Anterior cingulate cortex (tissue), 58 donors: ENCODE measurements at regions not wholly inside any gene's neighbourhood (a gene's known extent, or its start where the extent isn't known, plus 50 kb on each side); places are given as distances from the start of the nearest gene placed in this dataset.

Experiments
- DNase-seq, 58 donors: peaks; one replicate each; lab custom pipeline; 2025; lab: John Stamatoyannopoulos, UW

DNA sequence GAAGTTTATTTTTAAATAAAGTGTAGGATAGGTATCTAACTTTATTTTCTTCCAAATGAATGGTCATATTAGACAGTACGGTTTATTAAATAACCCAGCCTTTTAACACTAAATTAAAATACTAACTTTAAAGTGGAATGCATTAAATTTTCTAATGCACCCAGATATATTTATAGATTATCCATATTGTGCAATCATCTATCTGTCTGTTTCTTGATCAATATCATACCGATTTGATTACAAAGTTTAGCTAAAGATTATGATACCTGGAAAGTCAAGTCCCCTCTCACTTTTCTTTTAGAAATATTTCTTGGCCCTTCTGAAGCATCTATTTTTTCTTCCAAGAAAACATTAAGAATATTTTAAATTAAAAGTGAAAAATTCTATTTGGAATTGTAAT, 124.3 kb upstream of the PDE5A start:
- no peak for DNase-seq

DNA sequence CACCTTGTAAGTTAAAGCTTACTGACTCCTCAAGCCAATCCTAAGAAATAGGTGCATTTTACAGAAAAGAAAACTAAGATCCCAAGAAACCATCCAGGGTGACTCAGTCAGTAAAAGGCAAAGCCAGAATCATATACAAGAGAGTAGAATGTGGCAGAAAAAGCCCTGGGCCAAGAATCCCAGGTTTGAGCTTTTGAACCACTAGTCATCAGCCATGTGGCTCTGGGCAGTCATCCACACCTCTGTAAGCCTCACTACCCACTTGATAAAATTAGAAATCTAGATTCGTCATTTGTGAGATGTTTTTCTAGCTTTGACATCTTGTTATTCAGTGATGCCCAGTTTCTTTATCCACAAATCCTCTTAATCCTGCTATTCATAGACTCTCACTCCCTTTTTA, 122.2 kb upstream of the PDE5A start:
- DNase-seq: no peak

DNA sequence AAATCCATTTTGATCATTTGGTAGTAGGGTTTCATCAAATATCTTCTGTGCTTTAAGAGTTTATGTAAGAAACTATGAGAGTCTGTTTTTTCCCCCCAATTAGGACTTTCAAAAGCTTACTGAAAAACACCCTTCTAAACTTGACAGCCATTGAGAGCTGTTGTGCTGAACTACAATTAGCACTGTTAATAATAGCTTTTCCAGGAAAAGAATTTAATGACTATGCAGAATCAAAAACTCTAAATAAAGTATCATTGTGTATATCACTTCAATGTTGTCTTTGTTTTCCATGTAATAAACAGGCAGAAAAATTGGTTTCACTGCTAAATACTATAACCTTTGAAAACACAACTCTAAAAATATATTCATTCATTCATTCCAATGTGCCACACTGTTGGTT, 121.4 kb upstream of the PDE5A start:
- DNase-seq: no peak

DNA sequence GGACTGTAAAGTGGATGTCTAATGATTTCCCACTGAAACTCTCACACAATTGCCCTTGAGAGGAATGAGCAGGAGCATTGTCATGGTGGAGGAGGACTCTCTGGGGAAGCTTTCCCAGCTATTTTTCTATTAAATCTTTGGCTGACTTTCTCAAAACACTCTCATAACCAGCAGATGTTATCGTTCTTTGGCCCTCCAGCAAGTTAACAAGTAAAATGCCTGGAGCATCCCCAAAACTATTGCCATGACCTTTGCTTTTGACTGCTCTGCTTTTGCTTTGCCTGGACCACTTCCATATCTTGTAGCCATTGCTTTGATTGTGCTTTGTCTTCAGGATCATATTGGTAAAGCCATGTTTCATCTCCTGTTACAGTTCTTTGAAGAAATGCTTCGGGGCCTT, 120.2 kb upstream of the PDE5A start:
- DNase-seq: no peak

DNA sequence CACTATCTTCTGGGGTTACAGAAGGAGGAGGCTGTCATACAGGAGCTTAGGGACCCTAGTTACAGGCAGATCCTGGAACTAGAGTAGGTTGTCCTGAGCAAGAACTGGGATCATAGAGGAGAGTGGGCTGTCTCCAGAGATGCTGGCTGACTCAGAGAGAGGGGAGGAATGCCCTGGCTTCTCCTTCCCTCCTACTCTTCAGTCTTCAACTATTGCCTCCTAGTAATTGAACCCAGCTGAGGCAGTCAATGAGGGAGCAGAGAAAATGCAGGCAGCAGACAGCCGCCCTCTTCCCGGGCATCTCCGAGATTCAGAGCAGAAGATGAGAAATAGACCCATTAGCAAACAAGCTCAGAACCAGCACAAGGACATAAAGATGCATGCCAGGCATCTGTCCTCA, 118.3 kb upstream of the PDE5A start:
- no peak for DNase-seq

DNA sequence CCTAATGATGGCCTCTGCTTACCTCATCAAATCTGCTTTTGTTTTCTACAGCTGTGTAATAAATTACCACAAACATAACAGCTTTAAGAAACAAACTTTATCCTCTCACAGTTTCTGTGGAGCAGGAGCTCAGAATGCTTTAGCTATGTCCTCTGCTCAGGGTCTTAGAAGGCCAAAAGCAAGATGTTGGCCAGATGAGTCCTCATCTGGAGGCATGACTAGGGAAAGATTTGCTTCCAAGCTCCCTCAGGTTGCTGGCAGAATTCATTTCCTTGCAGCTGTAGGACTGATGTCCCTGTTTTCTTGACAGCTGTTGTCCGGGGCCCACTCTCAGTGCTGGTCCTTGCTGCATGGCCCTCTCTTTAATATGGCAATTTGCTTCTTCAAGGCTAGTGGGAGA, 116.7 kb upstream of the PDE5A start:
- DNase-seq: no peak

DNA sequence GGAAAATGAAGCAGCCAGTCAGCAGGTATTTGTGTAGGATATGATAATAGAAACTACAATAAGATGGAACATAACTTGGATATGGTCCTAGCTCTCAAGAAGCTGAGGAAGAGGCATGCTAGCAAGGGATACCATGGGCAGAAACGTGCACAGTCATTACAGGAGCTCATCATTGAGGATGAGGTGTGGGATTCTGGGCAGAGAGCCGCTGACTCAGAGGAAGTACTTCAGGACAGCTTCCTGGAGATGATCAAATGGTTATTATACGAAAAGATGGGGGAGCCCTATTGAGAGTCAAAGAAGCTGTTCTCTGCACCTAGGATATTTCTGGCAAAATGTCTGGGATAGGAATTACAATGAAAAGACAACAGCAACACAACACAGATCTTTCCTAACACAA, 116.0 kb upstream of the PDE5A start:
- no peak for DNase-seq

DNA sequence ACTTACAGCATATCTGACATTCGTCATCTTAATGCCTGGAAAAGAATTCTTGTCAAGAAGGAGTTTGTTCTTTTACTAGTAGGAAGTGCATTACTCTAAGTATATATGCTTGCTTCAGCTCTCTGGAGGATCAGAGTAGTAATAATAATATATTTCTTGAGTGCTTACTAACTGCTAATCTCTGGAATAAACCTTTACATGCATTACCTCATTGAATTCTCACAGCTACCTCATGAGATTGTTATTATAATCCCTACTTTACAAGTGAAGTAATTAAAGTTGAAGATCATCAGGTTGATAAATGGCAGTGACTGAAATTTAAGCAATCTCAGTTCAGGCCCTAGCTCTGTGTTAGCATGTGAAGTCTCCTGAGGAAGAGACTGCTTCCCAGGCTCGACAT, 115.0 kb upstream of the PDE5A start:
- no peak for DNase-seq

DNA sequence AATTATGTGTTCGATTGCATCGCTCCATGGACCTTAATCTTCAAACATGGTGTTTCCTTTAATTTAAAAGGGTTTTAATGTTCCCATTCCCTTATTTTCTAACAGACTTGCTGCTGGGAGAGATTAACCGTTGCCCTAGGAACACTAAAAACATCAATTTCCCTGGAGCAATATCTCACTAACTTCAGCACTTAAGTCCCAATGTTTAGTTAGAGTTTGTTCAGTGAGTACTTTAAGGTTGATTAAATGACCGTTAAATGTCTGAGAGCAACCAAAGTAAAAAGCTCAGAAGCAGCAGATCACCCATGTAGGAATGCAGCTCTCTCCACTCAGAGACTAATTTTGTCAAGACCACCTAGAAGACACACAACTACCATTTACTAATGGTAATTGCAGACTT, 111.2 kb upstream of the PDE5A start:
- no peak for DNase-seq

DNA sequence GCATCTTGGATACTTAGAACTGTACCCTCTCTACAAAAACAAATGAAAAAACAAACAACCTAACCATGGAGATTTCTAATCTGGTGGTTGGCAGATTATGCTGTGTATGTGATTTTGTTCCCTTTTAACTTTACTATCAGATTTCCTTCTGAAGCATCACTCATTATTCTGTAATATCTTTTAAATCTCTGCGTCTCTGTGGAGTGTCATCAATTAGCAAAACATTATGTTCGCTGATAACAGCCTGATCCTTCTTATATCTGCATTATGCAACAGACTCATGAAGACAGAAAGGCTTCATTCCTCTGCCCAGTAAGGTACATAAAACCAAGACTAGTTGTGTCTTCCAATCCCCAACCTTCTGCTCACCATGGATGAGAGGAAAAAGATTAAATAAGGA, 110.3 kb upstream of the PDE5A start:
- no peak for DNase-seq

DNA sequence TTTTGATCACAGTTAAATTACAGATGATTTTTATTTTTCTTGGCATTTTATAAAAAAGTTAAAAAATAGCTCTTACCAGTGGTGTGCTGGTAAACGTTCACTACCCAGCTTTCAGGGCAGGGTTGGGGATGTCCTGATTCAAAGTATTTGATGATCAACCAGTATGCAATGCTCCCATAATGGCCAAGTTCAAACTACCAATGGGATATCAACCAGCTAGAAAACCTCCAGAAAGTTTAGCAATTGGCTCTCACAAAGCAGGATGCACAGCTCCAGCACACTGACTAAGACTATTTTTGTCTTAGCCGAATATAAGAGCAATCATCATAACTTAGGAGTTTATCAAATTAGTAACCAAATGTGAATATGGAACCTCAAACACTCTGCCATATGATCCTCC, 108.0 kb upstream of the PDE5A start:
- no peak for DNase-seq

DNA sequence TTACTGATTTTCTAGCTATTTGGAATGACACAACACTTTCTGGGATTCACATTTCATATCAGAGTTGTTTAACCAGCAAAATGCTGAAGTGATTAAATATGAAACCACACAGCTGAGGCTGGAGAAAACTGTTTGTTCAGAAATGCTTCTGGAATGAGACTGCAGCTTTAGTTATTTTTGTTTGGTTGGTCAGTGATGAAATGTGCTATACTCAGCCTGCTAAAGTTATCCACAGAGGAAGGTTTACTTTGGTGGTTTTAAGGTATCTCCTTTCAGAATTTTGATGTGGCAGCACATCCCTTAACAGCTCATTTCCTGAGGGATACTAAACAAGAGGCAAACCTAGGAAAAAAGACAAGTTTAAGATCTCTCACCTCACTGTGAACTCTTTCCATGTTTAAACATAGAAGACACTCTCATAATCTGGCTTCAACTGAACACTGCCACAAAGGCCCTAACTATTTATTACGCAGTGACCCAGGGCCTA, 106.6 kb upstream of the PDE5A start:
- DNase-seq: no peak

DNA sequence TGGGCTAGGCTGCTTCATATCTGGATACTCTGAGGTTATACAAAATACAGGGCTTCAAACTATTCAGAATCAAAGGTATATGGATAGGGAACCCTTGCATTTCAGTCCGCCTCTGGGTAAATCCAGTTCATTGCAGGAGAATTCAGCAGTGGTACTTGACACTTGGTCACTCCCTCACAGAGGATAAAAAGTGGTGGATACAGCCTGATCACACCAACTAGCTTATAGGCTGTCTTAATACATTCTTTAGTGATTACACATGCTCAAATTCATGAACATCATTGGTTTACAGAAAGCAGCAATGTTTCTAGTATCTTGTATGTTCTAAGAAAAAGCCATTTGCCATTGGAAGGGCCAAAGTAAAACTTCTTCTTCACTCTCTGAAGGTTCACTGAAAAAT, 104.8 kb upstream of the PDE5A start:
- DNase-seq: no peak

DNA sequence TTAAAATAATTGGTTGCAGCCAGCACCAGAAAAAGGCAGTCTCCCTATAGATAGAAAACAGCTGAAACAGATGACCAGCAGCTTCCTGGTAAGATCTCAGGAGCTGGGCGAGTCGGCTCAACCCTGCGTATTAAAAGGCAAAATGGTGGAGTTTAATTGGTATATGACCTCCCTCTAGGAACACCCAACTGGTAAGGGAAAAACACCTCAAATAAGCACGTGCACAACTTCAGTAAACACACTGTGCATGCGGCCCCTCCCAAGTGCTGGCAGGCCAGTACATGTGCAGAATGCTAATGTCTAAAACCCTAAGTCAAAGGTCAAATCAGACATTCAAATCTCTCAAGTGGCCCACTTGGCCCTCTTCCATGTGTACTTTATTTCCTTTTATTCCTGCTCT, 103.2 kb upstream of the PDE5A start:
- no peak for DNase-seq

DNA sequence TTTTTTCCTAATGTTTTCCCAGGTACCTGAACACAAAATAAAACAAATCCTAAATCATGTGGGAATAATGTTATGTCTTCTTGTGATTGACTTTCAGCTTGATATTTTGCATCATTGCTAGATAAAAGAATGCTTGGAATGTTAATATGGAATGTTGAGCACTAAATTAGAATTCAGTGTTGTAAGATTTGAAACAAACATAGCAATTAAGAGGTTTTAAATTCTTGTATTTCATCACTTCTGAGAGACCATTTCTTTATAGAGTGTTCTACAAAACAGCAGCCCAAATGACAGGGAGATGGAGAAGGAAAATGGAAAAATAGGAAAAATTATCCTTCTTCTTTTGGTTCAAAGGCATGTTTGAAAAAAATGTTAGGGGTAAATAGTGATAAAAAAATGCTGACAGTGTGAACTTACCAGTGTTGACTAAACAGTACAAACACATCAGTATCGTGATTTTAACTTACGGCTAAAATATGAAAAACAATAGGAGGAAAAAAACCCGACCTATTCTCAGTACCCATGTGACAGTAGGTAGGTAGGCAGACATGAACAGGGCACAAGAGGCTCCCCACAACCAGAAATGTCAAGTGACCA, 102.6 kb upstream of the PDE5A start:
- DNase-seq: no peak

DNA sequence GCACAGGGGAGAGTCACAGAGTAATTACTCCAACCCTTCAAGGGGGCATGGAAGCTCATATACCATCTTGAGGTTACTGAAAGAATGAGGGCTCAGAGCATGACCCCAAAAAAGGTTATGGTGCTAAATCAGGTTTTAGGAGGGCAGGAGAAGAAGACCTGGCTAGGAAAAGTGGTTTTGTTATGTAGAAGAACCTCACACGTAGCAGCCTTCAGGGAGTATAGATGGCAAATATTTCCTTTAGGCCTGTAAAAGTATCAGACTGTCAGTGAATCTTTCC, 102.0 kb upstream of the PDE5A start:
- DNase-seq: no peak

DNA sequence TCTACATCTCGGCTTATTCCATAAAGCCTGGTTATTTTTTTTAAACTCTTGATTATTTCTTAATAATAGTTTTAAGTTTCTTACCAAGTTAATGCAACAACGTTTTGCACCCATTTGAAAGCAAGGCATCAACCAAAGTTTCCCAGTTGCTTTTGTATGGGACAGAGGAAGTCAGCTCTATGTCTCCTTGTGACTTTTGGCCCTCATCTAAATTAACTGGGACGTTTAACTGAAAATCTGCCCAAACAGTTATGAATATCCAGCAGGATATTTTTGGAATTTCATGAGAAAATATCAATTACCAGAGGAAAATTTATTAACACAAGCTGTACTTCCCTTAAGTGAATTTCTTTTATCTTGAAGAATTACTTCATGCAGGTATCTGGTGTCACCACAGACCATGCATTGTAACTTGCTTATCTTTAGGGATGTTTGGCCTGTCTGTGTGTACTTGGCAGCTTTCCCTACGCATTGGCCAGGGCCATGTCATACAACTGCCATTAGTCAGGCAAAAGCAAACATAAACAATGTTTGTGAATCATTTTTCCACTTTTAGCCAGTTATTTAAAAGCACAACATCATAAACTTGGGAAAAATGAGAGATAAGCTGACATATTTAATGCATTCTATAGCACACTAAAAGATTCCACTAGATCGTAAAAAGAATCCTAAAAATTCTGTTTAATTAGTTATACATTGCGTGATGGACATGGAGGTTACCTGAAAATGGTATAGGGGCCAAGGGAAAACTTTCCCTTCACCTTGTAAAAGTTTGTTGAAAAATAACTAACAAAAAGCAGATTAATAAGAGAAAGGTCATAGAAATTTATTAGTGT, 101.4 kb upstream of the PDE5A start:
- DNase-seq: no peak

DNA sequence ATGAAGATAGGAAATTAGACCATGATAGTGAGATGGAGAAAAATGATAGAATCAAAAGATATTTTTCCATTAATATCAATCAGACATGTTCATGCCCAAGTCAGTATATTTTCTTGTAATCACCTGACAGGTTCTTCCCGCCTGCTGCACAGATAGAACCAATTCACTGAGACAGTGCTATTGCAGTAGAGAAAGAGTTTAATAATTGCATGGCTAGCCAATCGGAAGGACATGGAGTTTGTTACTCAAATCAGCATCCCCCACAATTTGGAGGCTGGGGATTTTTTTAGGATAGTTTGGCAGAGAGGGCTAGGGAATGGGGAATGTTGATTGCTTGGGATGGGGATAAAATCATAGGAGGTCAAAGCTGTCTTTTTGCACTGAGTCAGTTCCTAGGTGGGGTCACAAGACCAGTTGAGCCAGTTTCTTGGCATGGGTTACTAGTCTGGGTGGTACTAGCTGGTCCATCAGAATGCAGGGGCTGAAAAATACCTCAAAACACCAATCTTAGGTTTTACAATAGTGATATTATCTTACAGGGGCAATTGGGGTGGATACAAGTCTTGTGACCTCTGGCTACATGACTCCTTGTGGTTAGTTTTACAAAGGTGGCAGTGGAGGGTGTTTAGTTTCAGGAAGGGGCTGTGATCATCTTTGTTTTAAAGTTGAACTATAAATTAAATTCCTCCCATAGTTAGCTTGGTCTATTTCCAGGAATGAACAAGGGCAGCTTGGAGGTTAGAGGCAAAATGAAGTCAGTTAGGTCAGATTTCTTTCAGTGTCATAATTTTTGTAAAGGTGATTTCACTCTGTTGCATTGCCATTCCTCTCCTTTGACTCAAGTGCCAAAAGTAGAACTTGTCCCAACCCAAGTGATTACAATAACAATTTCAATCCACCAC, 100.3 kb upstream of the PDE5A start:
- DNase-seq: no peak

DNA sequence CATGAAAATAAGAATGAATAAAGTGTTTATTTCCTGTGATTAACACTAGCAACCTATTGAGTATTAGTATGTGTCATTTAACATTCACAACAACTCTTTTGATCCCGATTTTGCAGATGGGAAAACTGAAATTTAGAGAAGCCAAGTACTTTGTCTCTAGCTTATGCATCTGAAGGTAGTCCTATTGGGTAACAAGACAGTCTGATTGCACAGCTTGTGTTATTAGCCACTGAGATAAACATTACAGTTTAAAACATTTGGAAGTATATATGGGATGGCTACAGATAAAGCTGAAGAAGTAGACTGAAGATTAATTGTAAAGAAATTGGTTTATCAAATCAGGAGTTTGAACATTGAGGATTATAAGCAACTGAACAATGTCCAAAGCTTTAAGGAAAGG, 99.6 kb upstream of the PDE5A start:
- no peak for DNase-seq

DNA sequence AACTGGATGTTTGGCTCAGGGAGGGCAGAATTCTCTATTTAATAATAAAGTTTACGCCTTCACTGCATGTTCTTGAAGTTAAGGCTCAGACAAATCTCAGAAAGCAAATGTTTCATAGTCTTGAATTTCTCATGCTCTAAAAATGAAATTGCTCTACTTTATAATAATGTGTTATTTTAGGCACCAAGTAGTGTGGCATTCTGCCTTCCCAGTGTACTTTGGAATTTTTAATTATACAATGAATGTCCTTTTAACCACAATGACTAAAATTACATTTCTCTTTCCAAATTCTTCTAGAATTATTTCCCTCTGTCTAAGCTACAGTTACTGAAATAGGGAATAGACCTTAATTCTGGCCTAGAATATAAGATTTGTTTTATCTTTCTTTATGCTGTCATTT, 97.9 kb upstream of the PDE5A start:
- DNase-seq: no peak

DNA sequence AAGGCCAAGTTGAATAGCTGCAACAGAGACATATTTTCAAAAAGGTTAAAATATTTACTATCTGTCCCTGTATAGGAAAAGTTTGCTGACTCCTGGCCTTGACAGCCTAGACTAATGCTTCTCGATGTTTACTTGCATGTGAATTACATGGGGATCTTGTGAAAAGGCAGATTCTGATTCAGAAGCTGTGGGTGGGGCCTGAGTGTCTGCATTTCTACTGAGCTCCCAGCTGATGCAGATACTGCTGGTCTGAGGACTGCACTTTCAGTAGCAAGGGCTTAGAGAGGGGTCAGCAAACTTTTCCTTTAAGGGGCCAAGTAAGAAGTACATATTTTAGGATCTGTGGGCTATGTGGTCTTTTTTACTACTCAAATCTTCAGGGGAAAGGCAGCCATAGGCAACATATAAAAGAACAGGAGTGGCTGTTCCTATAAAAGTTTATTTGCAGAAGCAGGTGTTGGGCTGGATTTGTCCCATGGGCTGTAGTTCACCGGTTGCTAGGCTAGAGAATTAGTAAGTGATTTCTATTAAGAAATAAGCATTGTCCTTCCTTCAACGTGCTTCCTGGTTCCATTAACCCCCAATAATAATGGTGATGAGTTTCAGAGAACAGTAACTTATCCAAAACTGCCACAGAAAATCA, 97.2 kb upstream of the PDE5A start:
- DNase-seq: no peak
